ENCODE measurements at regions not wholly inside any gene's neighbourhood (a gene's known extent, or its start where the extent isn't known, plus 50 kb on each side); places are given as distances from the start of the nearest gene placed in this dataset.

- Histone ChIP-seq H3K79me2 (ENCODE audit: control insufficient read depth, insufficient read depth, low read length) (no peaks in the 10 kb centered on the region), H3K9ac (ENCODE audit: insufficient read depth, low read length) (no peak overlapping the region), H3K4me2 (ENCODE audit: extremely low read depth, insufficient read depth, low read length) (no peak overlapping the region), H3K27me3 (ENCODE audit: control insufficient read depth, insufficient read depth, low read length) (no peaks in the 10 kb centered on the region), H3K36me3 (ENCODE audit: control insufficient read depth, insufficient read depth, low read length) (no peaks in the 10 kb centered on the region), H3K27ac (ENCODE audit: insufficient read depth, low read length) (no peak overlapping the region), H3K4me1 (ENCODE audit: control insufficient read depth, extremely low read depth, insufficient read depth, low read length) (no peaks in the 10 kb centered on the region), H3K4me3 (replicated peaks in 1 of 4; ENCODE audit: control extremely low read depth in 1 of 4, insufficient read depth in 1 of 4, low read depth in 3 of 4, low read length in 4 of 4) (no peak overlapping the region), H3K9me3 (ENCODE audit: control insufficient read depth, insufficient read depth, low read depth, low read length) (no peaks in the 10 kb centered on the region), H2AFZ (ENCODE audit: low read length) (no peak overlapping the region), H4K20me1 (ENCODE audit: control insufficient read depth, extremely low read depth, insufficient read depth, low read length) (no peaks in the 10 kb centered on the region)
- no peak for DNase-seq (ENCODE audit: low read depth in 2 of 2)
- TF ChIP-seq EZH2 (IDR thresholded peaks at IDR 0.05; ENCODE audit: low read length, missing control alignments): no peak
- TF ChIP-seq CTCF (conservative IDR thresholded peaks at IDR 0.05 in 1 of 2, IDR thresholded peaks at IDR 0.05 in 1 of 2; ENCODE audit: low read depth in 1 of 2, low read length in 2 of 2): no peak
These were observed 108.4 kb downstream of the DLEU7 start for GRCh38 chr13:50735071-50735470.

- TF ChIP-seq EZH2 (IDR thresholded peaks at IDR 0.05; ENCODE audit: low read length, missing control alignments) (no peak), CTCF (conservative IDR thresholded peaks at IDR 0.05 in 1 of 2, IDR thresholded peaks at IDR 0.05 in 1 of 2; ENCODE audit: low read depth in 1 of 2, low read length in 2 of 2) (no peak)
- H2AFZ ChIP-seq (ENCODE audit: low read length): no peak overlapping the region
- no peak overlapping the region for H3K4me3 ChIP-seq (replicated peaks in 1 of 4; ENCODE audit: control extremely low read depth in 1 of 4, insufficient read depth in 1 of 4, low read depth in 3 of 4, low read length in 4 of 4)
- no peaks in the 10 kb centered on the region for H3K9me3 ChIP-seq (ENCODE audit: control insufficient read depth, insufficient read depth, low read depth, low read length)
- H3K27me3 ChIP-seq (ENCODE audit: control insufficient read depth, insufficient read depth, low read length): peaks cover 3% of the 10 kb centered on the region
- no peaks in the 10 kb centered on the region for H3K4me1 ChIP-seq (ENCODE audit: control insufficient read depth, extremely low read depth, insufficient read depth, low read length)
- peak; percentile 36 to 40 for DNase-seq (ENCODE audit: low read depth in 2 of 2)
- no peaks in the 10 kb centered on the region for H3K79me2 ChIP-seq (ENCODE audit: control insufficient read depth, insufficient read depth, low read length)
- H3K36me3 ChIP-seq (ENCODE audit: control insufficient read depth, insufficient read depth, low read length): no peaks in the 10 kb centered on the region
- no peak overlapping the region for H3K9ac ChIP-seq (ENCODE audit: insufficient read depth, low read length)
- no peak overlapping the region for H3K27ac ChIP-seq (ENCODE audit: insufficient read depth, low read length)
- no peaks in the 10 kb centered on the region for H4K20me1 ChIP-seq (ENCODE audit: control insufficient read depth, extremely low read depth, insufficient read depth, low read length)
- H3K4me2 ChIP-seq (ENCODE audit: extremely low read depth, insufficient read depth, low read length): no peak overlapping the region
These were observed 103.3 kb downstream of the DLEU7 start for GRCh38 chr13:50740052-50740741.

GRCh38 chr13:50742353-50742752, 101.1 kb downstream of the DLEU7 start:
- H3K36me3 ChIP-seq (ENCODE audit: control insufficient read depth, insufficient read depth, low read length): no peaks in the 10 kb centered on the region
- no peaks in the 10 kb centered on the region for H3K4me1 ChIP-seq (ENCODE audit: control insufficient read depth, extremely low read depth, insufficient read depth, low read length)
- H3K4me2 ChIP-seq (ENCODE audit: extremely low read depth, insufficient read depth, low read length): no peak overlapping the region
- H3K27me3 ChIP-seq (ENCODE audit: control insufficient read depth, insufficient read depth, low read length): peaks cover 3% of the 10 kb centered on the region
- no peak overlapping the region for H2AFZ ChIP-seq (ENCODE audit: low read length)
- H3K9ac ChIP-seq (ENCODE audit: insufficient read depth, low read length): no peak overlapping the region
- H3K27ac ChIP-seq (ENCODE audit: insufficient read depth, low read length): no peak overlapping the region
- H3K4me3 ChIP-seq (replicated peaks in 1 of 4; ENCODE audit: control extremely low read depth in 1 of 4, insufficient read depth in 1 of 4, low read depth in 3 of 4, low read length in 4 of 4): no peak overlapping the region
- DNase-seq (ENCODE audit: low read depth in 2 of 2): no peak
- H3K79me2 ChIP-seq (ENCODE audit: control insufficient read depth, insufficient read depth, low read length): no peaks in the 10 kb centered on the region
- no peaks in the 10 kb centered on the region for H4K20me1 ChIP-seq (ENCODE audit: control insufficient read depth, extremely low read depth, insufficient read depth, low read length)
- H3K9me3 ChIP-seq (ENCODE audit: control insufficient read depth, insufficient read depth, low read depth, low read length): no peaks in the 10 kb centered on the region
- no peak for TF ChIP-seq CTCF (conservative IDR thresholded peaks at IDR 0.05 in 1 of 2, IDR thresholded peaks at IDR 0.05 in 1 of 2; ENCODE audit: low read depth in 1 of 2, low read length in 2 of 2)
- no peak for TF ChIP-seq EZH2 (IDR thresholded peaks at IDR 0.05; ENCODE audit: low read length, missing control alignments)

Measured in fibroblast of lung (primary cell).